Neural progenitor cell (in vitro differentiated cells): ENCODE measurements at regions not wholly inside any gene's neighbourhood (a gene's known extent, or its start where the extent isn't known, plus 50 kb on each side); places are given as distances from the start of the nearest gene placed in this dataset.
A peak's percentile ranks its signal among the peaks of the same experiment; 100 is the strongest.

Experiments
- DNase-seq: peaks from one replicate; pipeline ENCODE4 v3.0.0-alpha.2; 2016; ENCODE audit warnings: low spot score
- H2AFZ ChIP-seq: fragments of 200-600 bp; sonication (generic); replicated peaks from 2 replicates; pipeline ENCODE4 v1.6.1; 2016; ENCODE audit warnings: antibody characterized with exemption
- H3F3A ChIP-seq: fragments of 200-600 bp; sonication (generic); 2 replicates; pipeline ENCODE4 v1.6.1; 2016; ENCODE audit warnings: antibody characterized with exemption, low read depth
- H3K27ac ChIP-seq: fragments of 200-600 bp; sonication (generic); 2 replicates; pipeline ENCODE4 v1.5.1; 2016; ENCODE audit warnings: mild to moderate bottlenecking
- H3K27me3 ChIP-seq: fragments of 200-600 bp; sonication (generic); 2 replicates; pipeline ENCODE4 v1.6.1; 2016; ENCODE audit warnings: mild to moderate bottlenecking, moderate library complexity
- H3K36me3 ChIP-seq: fragments of 200-600 bp; sonication (generic); 2 replicates; pipeline ENCODE4 v1.5.1; 2016
- H3K4me1 ChIP-seq: fragments of 200-600 bp; sonication (generic); 2 replicates; pipeline ENCODE4 v1.6.1; 2016; ENCODE audit warnings: mixed run types
- H3K4me2 ChIP-seq: fragments of 200-600 bp; sonication (generic); 2 replicates; pipeline ENCODE4 v1.6.1; 2016
- H3K4me3 ChIP-seq: fragments of 200-600 bp; sonication (generic); 2 replicates; pipeline ENCODE4 v1.5.1; 2016
- H3K79me2 ChIP-seq: fragments of 200-600 bp; sonication (generic); 2 replicates; pipeline ENCODE4 v1.6.1; 2016; ENCODE audit warnings: low read depth
- H3K9ac ChIP-seq: fragments of 200-600 bp; sonication (generic); 2 replicates; pipeline ENCODE4 v1.6.1; 2016
- H3K9me3 ChIP-seq: fragments of 200-600 bp; sonication (generic); 2 replicates; pipeline ENCODE4 v1.5.1; 2016; ENCODE audit warnings: low read depth
- H4K20me1 ChIP-seq: fragments of 200-600 bp; sonication (generic); 2 replicates; pipeline ENCODE4 v1.6.1; 2016; ENCODE audit warnings: low read depth
- H3K27ac Mint-ChIP-seq: 3 replicates; pipeline ENCODE4 v1.8.0; 2021; ENCODE audit warnings: mixed read lengths
- H3K27me3 Mint-ChIP-seq: 2 replicates; pipeline ENCODE4 v1.8.0; 2022; ENCODE audit warnings: low read depth, mild to moderate bottlenecking, inconsistent platforms, moderate library complexity, mixed read lengths; ENCODE audit not compliant: insufficient read depth
- H3K36me3 Mint-ChIP-seq: 3 replicates; pipeline ENCODE4 v1.8.0; 2021; ENCODE audit warnings: mixed read lengths
- H3K4me1 Mint-ChIP-seq: 3 replicates; pipeline ENCODE4 v1.8.0; 2021; ENCODE audit warnings: mixed read lengths
- H3K4me3 Mint-ChIP-seq: 3 replicates; pipeline ENCODE4 v1.8.0; 2021; ENCODE audit warnings: mild to moderate bottlenecking, moderate library complexity, mixed read lengths
- H3K9me3 Mint-ChIP-seq: 3 replicates; pipeline ENCODE4 v1.8.0; 2020; ENCODE audit warnings: mixed read lengths
- CTCF ChIP-seq: fragments of 200-600 bp; sonication (generic); IDR thresholded peaks from 2 replicates; pipeline ENCODE4 v1.5.1; 2017; ENCODE audit warnings: antibody characterized with exemption, mild to moderate bottlenecking
- EZH2 ChIP-seq: fragments of 200-600 bp; sonication (generic); IDR thresholded peaks from 2 replicates; pipeline ENCODE4 v1.6.1; 2017; ENCODE audit warnings: antibody characterized with exemption, mild to moderate bottlenecking, moderate library complexity
- EZH2phosphoT487 ChIP-seq: fragments of 200-600 bp; sonication (generic); IDR thresholded peaks from 2 replicates; pipeline ENCODE4 v1.6.1; 2017; ENCODE audit warnings: antibody characterized with exemption

- Mint-ChIP-seq H3K36me3 (peaks cover 2% of the 10 kb centered on the region), H3K27me3 (peaks cover 4% of the 10 kb centered on the region), H3K4me1 (peaks cover 30% of the 10 kb centered on the region), H3K9me3 (peaks cover 4% of the 10 kb centered on the region), H3K27ac (no peak overlapping the region), H3K4me3 (no peak overlapping the region)
- no peak overlapping the region for H3K4me2 ChIP-seq
- H3K79me2 ChIP-seq = no peaks in the 10 kb centered on the region
- H2AFZ ChIP-seq = no peak overlapping the region
- H3K27me3 ChIP-seq = no peaks in the 10 kb centered on the region
- H3F3A ChIP-seq = peaks cover 2% of the 10 kb centered on the region
- no peak for DNase-seq
- H3K27ac ChIP-seq = no peak overlapping the region
- no peaks in the 10 kb centered on the region for H3K36me3 ChIP-seq
- no peak overlapping the region for H3K9ac ChIP-seq
- H3K4me1 ChIP-seq = peaks cover 30% of the 10 kb centered on the region
- H3K4me3 ChIP-seq = no peak overlapping the region
- no peak for TF ChIP-seq EZH2phosphoT487
- TF ChIP-seq CTCF = no peak
- TF ChIP-seq EZH2 = no peak
- H3K9me3 ChIP-seq = no peaks in the 10 kb centered on the region
- H4K20me1 ChIP-seq = no peaks in the 10 kb centered on the region
These were observed 205.2 kb upstream of the CXCR4 start for GRCh38 chr2:136323195-136323594.

GRCh38 chr2:136322428-136322827 is 204.5 kb upstream of the CXCR4 start:
- H3K4me3 ChIP-seq = no peak overlapping the region
- no peak overlapping the region for H3K27ac ChIP-seq
- Mint-ChIP-seq H3K4me1 (peaks cover 24% of the 10 kb centered on the region), H3K27ac (peak overlapping the region; percentile 44), H3K27me3 (peaks cover 5% of the 10 kb centered on the region), H3K4me3 (no peak overlapping the region), H3K9me3 (peaks cover 4% of the 10 kb centered on the region), H3K36me3 (peaks cover 2% of the 10 kb centered on the region)
- no peaks in the 10 kb centered on the region for H3K79me2 ChIP-seq
- TF ChIP-seq EZH2 (no peak), EZH2phosphoT487 (no peak), CTCF (no peak)
- no peaks in the 10 kb centered on the region for H3F3A ChIP-seq
- no peak overlapping the region for H3K4me2 ChIP-seq
- no peak for DNase-seq
- no peak overlapping the region for H3K9ac ChIP-seq
- no peaks in the 10 kb centered on the region for H3K27me3 ChIP-seq
- no peaks in the 10 kb centered on the region for H3K9me3 ChIP-seq
- H3K36me3 ChIP-seq = no peaks in the 10 kb centered on the region
- H3K4me1 ChIP-seq = peaks cover 24% of the 10 kb centered on the region
- no peak overlapping the region for H2AFZ ChIP-seq
- no peaks in the 10 kb centered on the region for H4K20me1 ChIP-seq

- peaks cover 4% of the 10 kb centered on the region for H3K9me3 Mint-ChIP-seq
- Histone ChIP-seq H3K27me3 (no peaks in the 10 kb centered on the region), H3K9me3 (no peaks in the 10 kb centered on the region), H3K27ac (no peak overlapping the region), H3K4me2 (peak overlapping the region; percentile 8), H2AFZ (no peak overlapping the region), H3K79me2 (no peaks in the 10 kb centered on the region), H3K36me3 (no peaks in the 10 kb centered on the region), H3K9ac (no peak overlapping the region), H4K20me1 (no peaks in the 10 kb centered on the region), H3F3A (no peaks in the 10 kb centered on the region), H3K4me3 (no peak overlapping the region), H3K4me1 (peaks cover 18% of the 10 kb centered on the region)
- peaks cover 2% of the 10 kb centered on the region for H3K36me3 Mint-ChIP-seq
- H3K27me3 Mint-ChIP-seq = peaks cover 5% of the 10 kb centered on the region
- H3K4me3 Mint-ChIP-seq = no peak overlapping the region
- DNase-seq = no peak
- TF ChIP-seq EZH2 = no peak
- TF ChIP-seq EZH2phosphoT487 = no peak
- no peak for TF ChIP-seq CTCF
- H3K27ac Mint-ChIP-seq = peak overlapping the region; percentile 31
- H3K4me1 Mint-ChIP-seq = peaks cover 19% of the 10 kb centered on the region
These were observed 201.7 kb upstream of the CXCR4 start for GRCh38 chr2:136319651-136320050.

GRCh38 chr2:136319237-136319636 is 201.3 kb upstream of the CXCR4 start:
- H3F3A ChIP-seq = no peaks in the 10 kb centered on the region
- no peaks in the 10 kb centered on the region for H3K79me2 ChIP-seq
- Mint-ChIP-seq H3K9me3 (peaks cover 4% of the 10 kb centered on the region), H3K36me3 (peaks cover 2% of the 10 kb centered on the region), H3K27me3 (peaks cover 5% of the 10 kb centered on the region), H3K27ac (peak overlapping the region; percentile 31), H3K4me1 (peaks cover 19% of the 10 kb centered on the region), H3K4me3 (no peak overlapping the region)
- DNase-seq = peak; percentile 28
- H3K4me3 ChIP-seq = no peak overlapping the region
- no peak overlapping the region for H3K27ac ChIP-seq
- no peak for TF ChIP-seq CTCF
- no peak for TF ChIP-seq EZH2
- no peak for TF ChIP-seq EZH2phosphoT487
- no peaks in the 10 kb centered on the region for H4K20me1 ChIP-seq
- peaks cover 18% of the 10 kb centered on the region for H3K4me1 ChIP-seq
- H3K36me3 ChIP-seq = no peaks in the 10 kb centered on the region
- H3K9ac ChIP-seq = no peak overlapping the region
- no peaks in the 10 kb centered on the region for H3K9me3 ChIP-seq
- H3K4me2 ChIP-seq = peak overlapping the region; percentile 8
- no peaks in the 10 kb centered on the region for H3K27me3 ChIP-seq
- H2AFZ ChIP-seq = no peak overlapping the region
